Ecto neural progenitor cell (in vitro differentiated cells): ENCODE measurements at regions not wholly inside any gene's neighbourhood (a gene's known extent, or its start where the extent isn't known, plus 50 kb on each side); places are given as distances from the start of the nearest gene placed in this dataset.
A peak's percentile ranks its signal among the peaks of the same experiment; 100 is the strongest.
"Not testable (repeated sequence)": the region's sequence is repeated elsewhere in the genome, so short reads cannot be mapped to it uniquely, and the experiment has no call there.

ENCODE experiments used
- DNase-seq: peaks from one replicate; pipeline ENCODE4 v3.0.0-alpha.2; 2018; ENCODE audit warnings: low spot score

GRCh38 chr13:59301174-59301567, 862.6 kb downstream of the DIAPH3 start:
- DNase-seq: no peak

- DNase-seq: no peak
Measured at GRCh38 chr13:59303433-59303832, 860.3 kb downstream of the DIAPH3 start.

- DNase-seq: no peak
Measured at GRCh38 chr13:59304596-59304995, 859.1 kb downstream of the DIAPH3 start.

GRCh38 chr13:59305896-59306295, 857.8 kb downstream of the DIAPH3 start:
- no peak for DNase-seq

- DNase-seq: no peak
Measured at GRCh38 chr13:59312776-59313175, 851.0 kb downstream of the DIAPH3 start.

GRCh38 chr13:59318320-59318930, 845.3 kb downstream of the DIAPH3 start:
- peak; percentile 84 for DNase-seq

GRCh38 chr13:59319276-59319675, 844.5 kb downstream of the DIAPH3 start:
- DNase-seq: no peak

GRCh38 chr13:59320021-59320420, 843.7 kb downstream of the DIAPH3 start:
- DNase-seq: no peak

- not testable (repeated sequence) for DNase-seq
Measured at GRCh38 chr13:59324401-59324800, 839.3 kb downstream of the DIAPH3 start.

GRCh38 chr13:59326717-59327116, 837.0 kb downstream of the DIAPH3 start:
- no peak for DNase-seq

- DNase-seq: no peak
Measured at GRCh38 chr13:59330764-59331163, 833.0 kb downstream of the DIAPH3 start.

GRCh38 chr13:59332966-59333365, 830.8 kb downstream of the DIAPH3 start:
- DNase-seq: no peak

- no peak for DNase-seq
Measured at GRCh38 chr13:59337070-59337469, 826.7 kb downstream of the DIAPH3 start.

- DNase-seq: no peak
Measured at GRCh38 chr13:59340151-59340550, 823.6 kb downstream of the DIAPH3 start.

- no peak for DNase-seq
Measured at GRCh38 chr13:59340581-59340980, 823.1 kb downstream of the DIAPH3 start.

- DNase-seq: no peak
Measured at GRCh38 chr13:59342400-59342799, 821.3 kb downstream of the DIAPH3 start.

- DNase-seq: no peak
Measured at GRCh38 chr13:59343132-59343531, 820.6 kb downstream of the DIAPH3 start.

- no peak for DNase-seq
Measured at GRCh38 chr13:59343993-59344822, 819.5 kb downstream of the DIAPH3 start.

- no peak for DNase-seq
Measured at GRCh38 chr13:59345311-59345710, 818.4 kb downstream of the DIAPH3 start.

- no peak for DNase-seq
Measured at GRCh38 chr13:59346999-59347723, 816.6 kb downstream of the DIAPH3 start.

- DNase-seq: no peak
Measured at GRCh38 chr13:59348617-59349016, 815.1 kb downstream of the DIAPH3 start.

- no peak for DNase-seq
Measured at GRCh38 chr13:59352600-59352999, 811.1 kb downstream of the DIAPH3 start.
